Colonic mucosa (tissue), 4 donors: ENCODE measurements at regions not wholly inside any gene's neighbourhood (a gene's known extent, or its start where the extent isn't known, plus 50 kb on each side); places are given as distances from the start of the nearest gene placed in this dataset.
"Not testable (repeated sequence)": the region's sequence is repeated elsewhere in the genome, so short reads cannot be mapped to it uniquely, and the experiment has no call there.

ENCODE experiments used
- DNase-seq: peaks from one replicate; pipeline ENCODE4 v3.0.0-alpha.2; 2020
- H3K27ac ChIP-seq: fragments of 200-600 bp; one replicate; pipeline ENCODE4 v1.8.0; 2021
- H3K27me3 ChIP-seq: fragments of 200-600 bp; one replicate; pipeline ENCODE4 v1.8.0; 2021
- H3K36me3 ChIP-seq: fragments of 200-600 bp; one replicate; pipeline ENCODE4 v1.8.0; 2021
- H3K4me1 ChIP-seq: fragments of 200-600 bp; one replicate; pipeline ENCODE4 v1.8.0; 2021; ENCODE audit warnings: mild to moderate bottlenecking
- H3K4me3 ChIP-seq: fragments of 200-600 bp; one replicate; pipeline ENCODE4 v1.8.0; 2021
- H3K9ac ChIP-seq, 2 donors: one replicate each; pipeline ENCODE4 v1.7.0; 2013; ENCODE audit warnings: control low read depth in 2 of 2, low read depth in 2 of 2, low read length in 2 of 2
- H3K9me3 ChIP-seq: fragments of 200-600 bp; one replicate; pipeline ENCODE4 v1.8.0; 2021
- intact Hi-C: fragments of 100-400 bp; cut with DNase I; formaldehyde crosslinking; loops from one replicate; pipeline ENCODE4 v1.14.1; 2022
- TF ChIP-seq, protein P1 (sequence below): fragments of 200-600 bp; IDR thresholded peaks from one replicate; pipeline ENCODE4 v1.8.0; 2022; ENCODE audit warnings: antibody characterized with exemption, mild to moderate bottlenecking
- donor health status: healthy.
- donor health status: DM: no; HTN: no; CAD: no.
- donor health status: DM: no; HTN: no; CAD: no.

- Histone ChIP-seq H3K36me3 (no peaks in the 10 kb centered on the region), H3K9me3 (no peaks in the 10 kb centered on the region), H3K27me3 (no peaks in the 10 kb centered on the region), H3K4me1 (no peaks in the 10 kb centered on the region), H3K27ac (no peak overlapping the region), H3K9ac (no peak overlapping the region), H3K4me3 (no peak overlapping the region)
- intact Hi-C loops, result no loop called here
- TF ChIP-seq, protein P1, sequence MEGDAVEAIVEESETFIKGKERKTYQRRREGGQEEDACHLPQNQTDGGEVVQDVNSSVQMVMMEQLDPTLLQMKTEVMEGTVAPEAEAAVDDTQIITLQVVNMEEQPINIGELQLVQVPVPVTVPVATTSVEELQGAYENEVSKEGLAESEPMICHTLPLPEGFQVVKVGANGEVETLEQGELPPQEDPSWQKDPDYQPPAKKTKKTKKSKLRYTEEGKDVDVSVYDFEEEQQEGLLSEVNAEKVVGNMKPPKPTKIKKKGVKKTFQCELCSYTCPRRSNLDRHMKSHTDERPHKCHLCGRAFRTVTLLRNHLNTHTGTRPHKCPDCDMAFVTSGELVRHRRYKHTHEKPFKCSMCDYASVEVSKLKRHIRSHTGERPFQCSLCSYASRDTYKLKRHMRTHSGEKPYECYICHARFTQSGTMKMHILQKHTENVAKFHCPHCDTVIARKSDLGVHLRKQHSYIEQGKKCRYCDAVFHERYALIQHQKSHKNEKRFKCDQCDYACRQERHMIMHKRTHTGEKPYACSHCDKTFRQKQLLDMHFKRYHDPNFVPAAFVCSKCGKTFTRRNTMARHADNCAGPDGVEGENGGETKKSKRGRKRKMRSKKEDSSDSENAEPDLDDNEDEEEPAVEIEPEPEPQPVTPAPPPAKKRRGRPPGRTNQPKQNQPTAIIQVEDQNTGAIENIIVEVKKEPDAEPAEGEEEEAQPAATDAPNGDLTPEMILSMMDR, result no peak
- no peak for DNase-seq
Observed at GRCh38 chr4:57182132-57182874, 72.1 kb upstream of the IGFBP7 start.

DNA sequence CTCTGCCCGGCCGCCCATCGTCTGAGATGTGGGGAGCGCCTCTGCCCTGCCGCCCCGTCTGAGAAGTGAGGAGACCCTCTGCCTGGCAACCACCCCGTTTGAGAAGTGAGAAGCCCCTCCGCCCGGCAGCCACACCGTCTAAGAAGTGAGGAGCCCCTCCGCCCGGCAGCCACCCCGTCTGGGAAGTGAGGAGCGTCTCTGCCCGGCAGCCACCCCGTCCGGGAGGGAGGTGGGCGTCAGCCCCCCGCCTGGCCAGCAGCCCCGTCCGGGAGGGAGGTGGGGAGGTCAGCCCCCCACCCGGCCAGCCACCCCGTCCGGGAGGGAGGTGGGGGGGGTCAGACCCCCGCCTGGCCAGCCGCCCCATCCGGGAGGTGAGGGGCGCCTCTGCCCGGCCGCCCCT, 63.0 kb upstream of the IGFBP7 start:
- H3K27me3 ChIP-seq, H3K9ac ChIP-seq, H3K9me3 ChIP-seq, H3K4me1 ChIP-seq, H3K27ac ChIP-seq, H3K36me3 ChIP-seq, intact Hi-C loops, H3K4me3 ChIP-seq, DNase-seq: not testable (repeated sequence)

DNA sequence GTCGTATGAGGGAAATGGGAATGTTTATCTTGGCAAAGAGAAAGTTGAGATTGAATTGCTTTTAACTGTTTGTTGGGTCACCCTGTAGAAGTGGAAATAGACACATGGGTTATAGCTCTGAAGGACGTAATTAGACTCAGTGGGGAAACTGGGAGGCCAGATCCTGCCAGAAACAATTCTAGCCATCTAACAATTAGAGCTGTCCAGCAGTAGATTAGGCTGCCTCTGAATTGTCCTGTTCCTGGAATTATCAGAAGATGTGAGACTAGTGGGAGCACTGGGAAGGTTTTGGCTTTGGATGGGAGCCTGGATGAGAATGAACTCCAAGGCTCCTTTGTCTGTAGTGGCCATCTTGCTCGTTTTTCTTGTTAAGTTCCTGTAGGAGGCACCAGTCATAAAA, 61.9 kb upstream of the IGFBP7 start:
- no peak overlapping the region for H3K27ac ChIP-seq
- no peaks in the 10 kb centered on the region for H3K36me3 ChIP-seq
- TF ChIP-seq, protein P1, result no peak
- H3K9me3 ChIP-seq, result no peaks in the 10 kb centered on the region
- H3K27me3 ChIP-seq, result no peaks in the 10 kb centered on the region
- no peaks in the 10 kb centered on the region for H3K4me1 ChIP-seq
- DNase-seq, result no peak
- H3K9ac ChIP-seq, result no peak overlapping the region
- intact Hi-C loops, result no loop called here
- H3K4me3 ChIP-seq, result no peak overlapping the region

- Histone ChIP-seq H3K4me1 (peaks cover 4% of the 10 kb centered on the region), H3K27me3 (no peaks in the 10 kb centered on the region), H3K27ac (no peak overlapping the region), H3K9ac (no peak overlapping the region), H3K9me3 (no peaks in the 10 kb centered on the region), H3K4me3 (no peak overlapping the region), H3K36me3 (no peaks in the 10 kb centered on the region)
- TF ChIP-seq, protein P1, result no peak
- intact Hi-C loops, result loop anchor here (10.0 kb wide), 1 partner anchor 256 kb away; no protein-coding TSS in a partner anchor
- DNase-seq, result no peak
Observed at GRCh38 chr4:57168982-57169381, 58.8 kb upstream of the IGFBP7 start.

GRCh38 chr4:57163530-57164459, 53.6 kb upstream of the IGFBP7 start:
- Histone ChIP-seq H3K27me3 (no peaks in the 10 kb centered on the region), H3K27ac (no peak overlapping the region), H3K9ac (peak overlapping the region; percentile 32 to 51), H3K4me1 (peaks cover 7% of the 10 kb centered on the region), H3K4me3 (peak overlapping the region; percentile 54), H3K9me3 (no peaks in the 10 kb centered on the region), H3K36me3 (no peaks in the 10 kb centered on the region)
- peak; percentile 78 for DNase-seq
- TF ChIP-seq, protein P1, result peak; percentile 93
- intact Hi-C loops, result loop anchor here (5.0 to 10.0 kb wide), 2 partner anchors 126 to 261 kb away; no protein-coding TSS in a partner anchor
